ENCODE measurements at regions not wholly inside any gene's neighbourhood (a gene's known extent, or its start where the extent isn't known, plus 50 kb on each side); places are given as distances from the start of the nearest gene placed in this dataset.

GRCh38 chr7:88492153-88492552, 185.5 kb upstream of the STEAP4 start:
- TF ChIP-seq POLR2A (IDR thresholded peaks at IDR 0.05; ENCODE audit: low read depth, low read length) (no peak), CTCF (IDR thresholded peaks at IDR 0.05; ENCODE audit: extremely low read depth in 1 of 2, insufficient read depth in 1 of 2, low read depth in 1 of 2, low read length in 2 of 2) (no peak), POLR2AphosphoS5 (IDR thresholded peaks at IDR 0.05; ENCODE audit: insufficient read depth, low read depth, low read length) (no peak), EZH2 (IDR thresholded peaks at IDR 0.05; ENCODE audit: borderline replicate concordance, low read depth, low read length, severe bottlenecking) (no peak), FOS (IDR thresholded peaks at IDR 0.05; ENCODE audit: borderline replicate concordance, insufficient read depth, low read length) (no peak)
